HG02642 (cell line): ENCODE measurements at regions not wholly inside any gene's neighbourhood (a gene's known extent, or its start where the extent isn't known, plus 50 kb on each side); places are given as distances from the start of the nearest gene placed in this dataset.

Experiments
- ATAC-seq: cut with Tn5 transposase; IDR thresholded peaks from one replicate; pipeline ENCODE4 v1.9.1; 2021; ENCODE audit warnings: mild to moderate bottlenecking; ENCODE audit not compliant: unreplicated experiment, poor library complexity

DNA sequence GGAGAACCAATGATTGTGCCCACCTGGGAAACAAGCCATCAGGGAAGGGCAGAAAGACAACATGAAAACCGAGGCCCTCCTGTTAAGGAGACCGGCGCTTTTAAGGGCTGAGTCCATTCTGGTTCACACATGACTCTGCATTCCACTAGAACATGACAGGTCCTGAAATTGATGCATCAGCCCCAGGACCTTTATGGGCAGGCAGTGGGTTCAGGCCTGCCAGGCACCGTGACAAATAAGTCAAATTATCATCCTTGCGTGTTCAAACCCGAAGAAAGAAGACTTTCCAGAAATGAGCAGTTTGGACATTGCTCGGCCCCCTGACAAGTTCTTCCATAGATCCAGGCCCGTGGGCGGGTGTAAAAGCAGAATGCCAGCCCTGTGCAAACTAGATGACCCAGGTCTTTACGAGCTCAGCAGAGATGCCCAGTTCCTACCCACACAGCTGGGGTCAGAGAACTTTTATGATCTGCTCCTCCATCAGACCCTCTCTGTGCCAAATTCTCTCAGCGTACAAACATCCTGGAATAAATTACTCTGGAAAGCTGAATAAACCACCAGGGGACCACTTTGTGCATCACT lies 295.5 kb upstream of the WWC1 start:
- no peak for ATAC-seq

DNA sequence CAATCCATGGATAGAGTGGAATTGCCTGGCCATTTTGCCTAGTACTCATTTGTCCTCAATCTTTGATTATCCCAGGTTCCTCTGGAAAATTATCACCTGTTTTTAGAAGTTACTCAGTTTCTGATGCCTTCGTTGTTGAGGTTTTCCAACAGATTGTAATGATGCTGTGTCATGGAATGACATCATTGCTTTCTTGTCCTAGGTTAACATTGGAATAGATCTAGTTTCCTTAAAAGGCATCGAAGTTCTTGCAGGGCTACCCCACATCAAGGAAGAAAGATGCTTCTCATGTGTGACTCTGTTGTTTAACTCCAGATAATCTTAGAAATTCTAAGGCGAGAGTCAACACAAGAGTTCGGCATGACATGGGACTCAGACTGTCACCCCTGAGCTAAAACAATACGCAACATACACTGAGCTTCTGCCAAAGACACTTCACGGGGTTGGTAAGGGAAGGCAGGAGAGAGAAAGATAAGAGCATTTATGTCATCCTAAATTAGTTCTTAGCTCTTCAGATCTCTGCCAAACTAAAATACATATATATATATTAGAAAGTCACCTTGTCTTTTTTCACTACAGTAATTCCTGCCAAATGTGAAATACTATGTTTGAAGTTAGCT lies 293.2 kb upstream of the WWC1 start:
- no peak for ATAC-seq

DNA sequence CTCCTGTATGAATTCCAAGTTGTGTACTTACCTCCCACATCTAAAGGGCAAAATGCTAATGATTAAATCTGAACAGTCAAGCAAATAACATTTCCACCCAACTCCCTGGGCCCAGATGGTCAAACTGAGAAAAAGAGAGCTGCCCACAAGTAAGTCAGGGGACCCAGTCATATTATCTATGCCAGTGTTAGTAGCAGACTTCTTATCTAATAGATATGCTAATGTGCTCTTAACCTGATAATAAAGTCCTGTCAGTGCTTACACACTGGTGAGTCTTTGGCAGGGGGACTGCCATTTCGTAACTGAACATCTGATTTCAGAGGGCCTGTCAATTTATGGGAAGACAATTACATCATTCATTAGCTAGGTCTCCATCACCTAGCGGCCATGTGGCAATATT lies 292.3 kb upstream of the WWC1 start:
- no peak for ATAC-seq

DNA sequence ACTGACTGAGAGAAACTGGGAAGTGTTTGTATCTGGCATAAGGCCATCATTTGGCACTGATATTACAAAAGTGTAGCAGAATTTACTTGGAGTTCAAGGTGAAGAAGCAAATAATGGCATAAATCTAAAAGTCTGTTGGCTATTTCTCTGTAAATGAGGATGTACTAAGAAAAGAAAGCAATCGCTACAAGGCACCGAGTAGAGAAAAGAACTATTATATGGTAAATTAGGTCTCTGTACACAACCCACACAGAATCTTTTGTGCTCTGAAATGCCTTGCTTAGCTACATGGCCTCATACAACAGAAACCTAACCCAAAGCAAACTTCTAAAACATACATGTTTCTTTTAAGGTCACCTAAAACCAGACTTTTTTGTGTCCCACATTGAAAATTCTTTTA lies 290.1 kb upstream of the WWC1 start:
- no peak for ATAC-seq

DNA sequence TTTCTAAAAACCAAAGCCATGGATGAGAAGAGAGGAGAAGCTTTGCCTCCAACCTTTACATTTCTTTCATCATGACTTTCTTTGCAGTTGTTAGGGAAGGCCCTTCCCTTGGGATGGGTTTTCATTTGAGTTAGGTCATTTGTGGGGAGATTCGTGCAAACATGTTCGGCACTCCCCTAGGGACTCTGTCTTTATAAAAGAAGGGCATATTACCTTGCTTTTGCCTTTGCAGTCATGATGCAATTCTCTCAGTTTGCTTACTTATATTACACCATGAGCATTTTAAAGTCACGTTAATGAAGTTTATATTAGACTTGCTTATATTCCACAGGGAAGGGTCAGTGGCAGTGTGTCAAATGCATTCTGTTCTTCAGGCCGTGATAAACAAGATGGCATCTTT lies 289.3 kb upstream of the WWC1 start:
- no peak for ATAC-seq

DNA sequence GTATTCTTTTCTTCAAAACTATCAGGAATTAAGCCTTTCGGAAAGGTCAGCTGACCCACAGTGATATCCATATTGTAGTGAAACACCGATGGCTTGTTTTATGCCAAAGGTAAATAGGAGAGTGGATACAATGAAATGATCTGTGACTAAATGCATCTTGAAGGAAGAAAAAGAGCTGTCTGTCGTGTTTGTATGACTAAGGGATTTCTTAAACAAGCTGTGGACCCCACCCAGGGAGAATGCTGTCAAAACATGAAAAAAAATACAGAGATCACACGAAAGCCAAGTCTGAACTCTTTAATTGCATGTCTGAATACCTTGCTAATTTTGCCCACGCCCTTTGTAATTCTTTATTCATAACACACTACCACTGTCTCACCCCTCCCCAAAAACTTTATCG lies 286.4 kb upstream of the WWC1 start:
- no peak for ATAC-seq

DNA sequence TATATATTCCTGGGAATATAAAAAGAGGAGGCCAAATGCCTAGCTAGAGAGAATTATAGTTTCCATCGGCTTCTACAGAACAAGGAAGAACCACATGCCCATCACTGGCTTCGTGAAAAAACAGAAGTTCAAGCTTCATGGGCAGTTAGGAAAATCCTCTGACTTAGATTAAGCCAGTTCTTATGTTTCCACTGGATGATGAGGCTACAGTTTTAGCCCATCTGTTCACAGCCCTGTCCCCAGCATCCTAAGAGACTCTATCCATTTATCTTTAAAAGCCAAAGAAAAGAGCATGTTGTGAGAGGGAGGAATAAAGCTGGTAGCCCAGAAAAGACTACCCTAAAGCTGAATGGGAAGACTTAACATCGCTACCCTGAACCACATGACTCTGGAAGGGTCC lies 285.5 kb upstream of the WWC1 start:
- ATAC-seq: no peak

DNA sequence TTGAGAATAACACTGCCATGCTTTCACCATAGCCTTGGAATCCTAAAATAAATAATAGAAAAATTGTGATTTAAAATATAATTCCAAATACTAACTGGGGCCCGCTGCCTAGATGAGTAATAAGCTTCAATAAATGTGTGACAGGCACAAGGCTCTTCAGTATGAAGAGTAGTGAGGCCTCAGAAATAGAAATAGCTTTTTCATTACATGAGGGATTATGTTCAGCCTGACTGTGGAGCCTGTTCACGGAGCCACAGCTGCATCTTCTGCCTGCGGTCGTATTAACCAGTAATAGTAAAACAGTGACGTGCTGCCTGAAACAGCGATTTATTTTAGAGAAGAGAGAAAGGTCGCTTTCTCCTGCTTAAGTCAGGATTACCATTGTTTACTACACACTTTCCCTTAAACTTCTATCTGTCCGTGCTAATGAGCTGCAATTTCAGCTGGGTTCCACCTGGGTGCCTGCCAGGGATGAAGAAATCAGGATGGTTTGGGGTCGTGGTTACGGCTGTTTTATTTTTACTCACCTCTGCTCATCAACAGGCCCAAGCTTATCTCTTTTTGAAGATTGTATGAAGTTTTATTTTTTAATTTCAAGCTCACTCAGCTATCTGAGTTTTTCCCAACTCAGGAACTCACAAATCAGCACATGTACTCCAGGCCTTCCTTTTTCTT lies 284.9 kb upstream of the WWC1 start:
- no peak for ATAC-seq

DNA sequence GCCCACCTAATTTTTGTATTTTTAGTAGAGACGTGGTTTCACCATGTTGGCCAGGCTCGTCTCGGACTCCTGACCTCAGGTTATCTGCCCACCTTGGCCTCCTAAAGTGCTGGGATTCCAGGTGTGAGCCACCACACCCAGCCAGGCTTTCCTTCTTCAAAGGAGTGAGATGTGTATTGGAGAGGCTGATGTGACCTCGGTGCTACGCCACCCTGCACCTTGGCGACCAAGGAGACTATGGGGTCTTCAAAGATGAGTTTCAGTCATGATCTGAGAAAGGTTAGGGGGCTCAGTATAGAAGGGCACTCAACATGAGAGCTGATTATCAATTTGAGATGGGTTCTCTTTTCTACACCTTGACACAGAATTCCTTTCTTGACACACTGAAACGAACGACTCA lies 284.2 kb upstream of the WWC1 start:
- ATAC-seq: no peak

DNA sequence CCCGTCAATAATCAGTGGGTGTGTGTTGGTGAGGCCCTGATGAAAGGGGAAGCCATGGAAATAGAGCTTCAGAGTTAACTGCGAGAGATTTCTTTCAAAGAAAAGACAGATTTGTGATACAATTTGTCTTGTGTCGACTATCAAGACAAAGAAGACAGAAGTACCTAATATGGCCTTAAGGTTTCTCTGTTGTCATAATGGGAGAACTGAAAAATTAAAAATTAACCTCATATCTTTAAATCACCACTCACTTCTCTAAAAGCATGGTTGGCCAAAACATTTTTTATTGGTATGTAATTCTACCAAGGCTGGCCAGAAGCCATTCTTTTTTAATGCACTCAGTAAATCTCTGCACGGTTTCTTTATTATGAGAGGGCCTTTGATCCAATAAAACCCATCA lies 282.9 kb upstream of the WWC1 start:
- no peak for ATAC-seq

DNA sequence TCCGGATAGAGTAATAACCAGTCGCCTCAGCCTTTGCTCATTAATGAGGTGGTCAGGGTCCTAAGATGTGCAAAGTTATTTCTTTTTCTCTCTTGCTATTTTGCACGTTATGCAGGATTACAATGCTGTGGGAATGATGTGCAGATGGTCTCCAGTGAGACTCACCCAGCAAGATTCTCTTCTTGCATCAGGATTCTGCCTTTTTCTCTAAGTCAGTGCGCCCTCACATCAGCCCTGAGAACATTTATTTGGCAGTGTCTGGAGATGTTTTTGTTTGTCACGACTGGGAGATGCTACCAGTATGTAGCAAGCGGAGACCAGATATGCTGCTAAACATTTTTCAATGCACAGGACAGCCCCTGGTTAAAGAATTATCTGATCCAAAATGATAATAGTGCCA lies 280.3 kb upstream of the WWC1 start:
- no peak for ATAC-seq

DNA sequence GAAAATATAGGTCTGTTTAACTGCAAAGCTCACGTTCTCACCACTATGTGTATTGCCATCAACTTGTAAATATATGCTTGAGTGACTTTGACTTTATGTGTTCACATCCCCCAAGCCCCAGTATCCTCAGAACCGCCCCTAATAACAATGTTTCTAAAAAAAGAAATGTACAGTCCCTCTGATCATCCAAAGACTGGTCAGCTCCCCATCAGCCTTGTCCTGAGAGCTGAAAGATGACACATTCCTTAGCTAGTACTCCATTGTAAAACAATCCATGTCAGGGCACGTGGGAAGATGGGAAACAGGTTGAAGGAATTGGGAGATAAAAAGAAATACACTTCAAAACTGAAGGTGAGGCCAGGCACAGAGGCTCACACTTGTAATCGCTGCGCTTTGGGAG lies 279.4 kb upstream of the WWC1 start:
- ATAC-seq: no peak

DNA sequence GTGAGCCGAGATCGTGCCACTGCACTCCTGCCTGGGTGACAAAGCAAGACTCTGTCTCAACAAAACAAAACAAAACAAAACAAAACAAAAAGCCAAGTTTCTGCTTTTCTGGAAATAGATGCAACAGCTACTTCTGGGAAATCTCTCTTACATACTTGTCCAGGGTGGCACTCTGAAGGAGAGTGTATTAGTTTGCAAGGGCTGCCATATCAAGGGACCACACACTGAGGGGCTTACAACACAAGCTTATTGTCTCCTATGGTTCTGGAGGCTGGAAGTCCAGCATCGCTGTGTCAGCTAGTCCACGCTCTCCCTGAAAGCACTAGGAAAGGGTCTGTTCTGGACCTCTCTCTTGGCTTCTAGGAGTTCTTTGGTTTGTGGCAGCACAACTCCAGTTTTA lies 277.9 kb upstream of the WWC1 start:
- ATAC-seq: no peak

DNA sequence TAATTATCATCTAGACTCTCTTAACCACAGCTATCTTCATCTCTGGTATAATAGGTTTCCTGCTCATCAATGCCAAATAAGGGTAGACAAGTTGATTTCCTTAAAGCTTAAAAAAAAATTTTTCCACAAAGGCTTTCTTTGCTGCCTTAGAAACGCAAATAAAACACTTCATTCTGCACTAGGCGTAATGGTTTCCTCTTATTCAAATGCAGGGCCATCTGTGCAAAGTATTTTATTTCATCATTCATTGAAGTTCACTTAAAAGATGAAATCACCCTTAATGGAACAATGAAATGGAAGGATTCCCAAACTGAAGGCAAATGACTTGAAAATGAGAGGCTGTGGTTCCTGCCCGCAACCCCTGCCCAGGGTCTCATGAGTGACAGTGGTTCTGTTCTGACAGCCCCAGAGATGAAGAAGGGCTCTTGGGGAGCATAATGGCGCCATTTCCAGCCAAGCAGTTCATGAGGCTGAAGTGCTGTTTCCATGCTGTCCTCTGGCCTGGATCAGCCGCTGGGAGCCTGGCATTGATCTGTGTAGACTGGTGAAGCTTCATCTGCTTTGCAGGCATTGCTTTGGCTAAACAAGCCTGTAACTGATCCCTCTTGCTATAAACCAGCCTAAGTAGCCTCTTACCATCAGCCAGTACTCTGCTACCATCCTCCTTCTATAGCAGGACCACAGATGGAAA lies 276.9 kb upstream of the WWC1 start:
- no peak for ATAC-seq

DNA sequence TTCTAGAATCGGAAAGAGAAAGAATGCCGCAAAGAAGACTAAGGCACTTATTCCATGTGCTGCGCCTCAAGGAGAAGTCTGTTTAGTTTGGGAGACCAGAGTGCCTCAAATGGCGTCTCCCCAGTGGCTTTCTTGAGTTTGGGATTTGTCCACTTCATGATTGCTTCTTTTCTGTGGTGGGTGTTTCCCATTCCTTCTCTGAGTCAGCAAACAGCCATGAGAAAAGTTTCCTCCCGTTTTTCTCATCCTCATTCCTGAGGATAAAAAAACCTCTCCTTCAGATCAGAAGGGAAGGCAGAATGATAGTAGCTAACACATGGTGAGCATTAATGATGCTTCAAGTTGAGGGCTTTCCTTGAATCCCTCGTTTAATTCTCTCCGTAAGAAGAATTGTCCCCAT lies 275.9 kb upstream of the WWC1 start:
- no peak for ATAC-seq

DNA sequence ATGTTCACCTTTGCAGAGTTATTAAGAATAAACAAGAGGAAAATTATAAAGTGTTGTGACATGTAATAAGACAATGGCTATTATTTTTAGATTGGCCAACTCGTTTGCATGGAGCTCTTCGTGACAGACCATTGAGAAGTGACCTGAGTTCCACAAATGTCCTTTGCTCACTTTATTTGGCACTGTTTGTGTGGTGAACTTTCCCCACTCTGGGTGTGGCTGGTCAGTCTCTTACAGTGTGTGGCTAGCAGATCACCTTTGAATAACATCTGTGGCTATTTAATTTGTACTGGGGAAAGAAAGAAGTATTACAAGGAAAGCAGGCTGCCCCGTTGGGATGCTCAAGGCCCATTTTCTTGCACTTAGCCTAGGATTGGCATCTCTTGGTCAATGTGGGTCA lies 274.1 kb upstream of the WWC1 start:
- no peak for ATAC-seq

DNA sequence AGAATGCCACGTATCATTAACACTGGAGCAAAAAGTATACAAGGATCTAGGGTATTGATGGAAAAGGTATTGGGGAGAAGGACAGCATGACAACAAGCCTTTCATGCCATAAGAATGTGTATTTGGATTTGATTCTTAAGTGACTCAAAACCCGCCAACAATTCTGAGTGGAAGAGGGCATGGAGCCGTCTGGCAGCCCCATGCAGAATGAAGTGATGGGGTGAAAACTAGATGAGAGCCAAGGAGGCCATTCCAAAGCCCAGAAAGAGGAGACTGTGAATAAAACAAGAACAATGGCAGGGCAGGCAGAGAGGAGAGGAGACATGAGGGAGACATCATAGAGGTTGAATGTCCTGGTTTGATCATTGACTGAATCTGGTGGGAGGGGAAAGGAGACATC lies 272.3 kb upstream of the WWC1 start:
- no peak for ATAC-seq

DNA sequence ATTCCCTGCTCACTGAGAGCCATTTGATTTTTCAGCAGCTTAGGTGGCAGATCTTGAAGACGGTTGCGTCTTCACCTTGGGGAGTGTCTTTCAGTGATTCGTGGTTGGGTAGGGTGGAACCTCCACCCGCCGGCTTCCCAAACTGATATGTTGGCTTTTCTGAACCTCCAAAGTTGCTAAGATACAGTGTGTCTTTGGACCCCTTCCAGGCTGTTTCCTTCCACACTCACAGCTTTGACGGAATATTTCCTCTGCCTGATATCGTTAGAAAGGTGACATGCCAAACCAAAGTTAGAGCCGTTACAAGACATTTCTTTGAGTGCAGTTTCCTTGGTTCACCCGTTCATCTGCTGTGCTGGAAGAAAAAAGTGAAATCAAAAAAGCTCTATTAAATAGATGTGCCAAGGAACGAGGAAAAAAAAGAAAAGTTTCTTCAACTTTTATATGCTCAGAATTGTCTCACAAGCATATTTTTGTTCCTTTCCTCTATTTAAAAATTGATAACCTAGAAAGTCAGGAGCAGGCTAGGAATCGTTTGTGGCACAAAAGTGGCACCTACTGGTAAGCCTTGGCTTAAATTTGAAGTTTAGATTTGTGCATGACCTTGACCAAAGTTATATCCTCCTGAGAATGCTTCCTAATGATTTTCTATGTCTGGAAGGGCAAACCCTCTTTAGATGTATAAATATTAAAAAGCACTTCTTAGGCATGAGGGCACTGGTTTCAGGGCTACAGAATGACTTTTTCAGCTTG lies 270.7 kb upstream of the WWC1 start:
- ATAC-seq: no peak

DNA sequence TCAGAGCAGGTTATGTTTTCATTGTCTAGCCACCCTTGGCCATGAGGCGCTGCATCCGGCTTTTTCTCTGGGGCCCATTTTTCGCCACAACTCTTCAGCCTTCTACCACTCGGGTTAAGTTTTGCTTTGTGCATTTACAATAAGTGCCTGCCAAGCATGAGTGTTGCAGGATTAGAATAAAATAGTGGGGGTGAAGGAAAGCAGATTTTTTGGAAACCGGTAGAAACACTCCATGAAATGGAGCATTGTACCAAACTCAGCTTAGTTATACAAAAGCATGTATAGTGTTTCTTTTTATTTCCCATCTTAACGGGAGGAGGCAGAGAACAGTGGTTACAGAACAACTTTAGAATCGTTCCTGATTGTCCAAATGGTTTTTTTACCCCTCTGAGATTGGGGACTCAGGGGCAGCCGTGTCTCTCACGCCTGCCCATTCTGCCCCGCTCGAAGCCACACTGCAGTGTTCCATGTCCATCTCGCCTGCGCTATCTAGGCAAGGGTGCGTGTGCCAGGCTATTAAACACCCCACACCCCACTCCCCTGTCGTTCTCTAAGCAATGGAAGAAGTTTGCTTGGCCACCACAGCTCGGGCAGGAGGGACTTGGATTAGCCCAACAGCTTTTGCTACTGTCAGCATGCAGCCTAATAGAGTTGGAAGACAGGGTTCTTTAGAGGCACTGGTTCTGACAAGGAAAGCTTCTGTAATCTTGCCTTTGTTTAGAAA lies 268.8 kb upstream of the WWC1 start:
- no peak for ATAC-seq

DNA sequence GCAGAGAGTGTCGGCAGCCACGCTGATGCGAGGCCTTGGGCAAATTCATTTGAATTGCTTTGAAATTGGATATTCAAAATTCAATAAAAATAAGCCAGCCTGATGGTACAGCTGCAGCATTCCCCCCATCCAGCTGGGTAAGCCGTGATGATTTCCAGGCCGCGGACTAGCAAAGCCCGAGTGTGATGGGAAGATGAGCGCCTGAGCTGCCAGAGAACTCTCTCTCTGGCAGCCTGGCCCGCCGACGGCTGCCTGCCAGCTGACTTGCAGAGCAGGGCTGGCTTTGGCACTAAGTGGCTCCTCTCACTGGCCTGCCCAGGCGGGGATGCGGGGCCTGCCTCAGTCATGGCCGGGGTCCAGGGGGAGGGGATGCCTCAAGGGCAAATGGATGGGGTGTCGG lies 268.3 kb upstream of the WWC1 start:
- no peak for ATAC-seq
